ENCODE measurements at regions not wholly inside any gene's neighbourhood (a gene's known extent, or its start where the extent isn't known, plus 50 kb on each side); places are given as distances from the start of the nearest gene placed in this dataset.

DNA sequence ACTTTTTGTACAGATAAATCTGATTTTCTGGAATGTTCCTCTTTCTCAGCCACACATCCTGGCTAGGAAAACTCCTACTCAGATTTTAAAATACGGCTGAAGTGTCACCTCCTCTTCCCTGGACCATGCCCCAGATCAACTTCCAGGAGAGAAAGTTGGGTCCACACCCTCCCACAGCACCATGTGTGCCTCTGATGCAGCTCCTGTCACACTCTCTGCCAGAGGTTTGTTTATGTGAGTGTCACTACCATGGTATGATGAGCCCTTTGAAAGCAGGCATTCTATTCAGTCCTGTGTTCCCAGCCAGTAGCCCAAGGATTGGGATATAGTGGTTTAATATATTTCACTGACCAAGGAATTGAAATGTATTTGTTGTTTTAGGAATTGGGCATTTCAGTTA, 287.2 kb upstream of the ATP2B1 start:
- Histone ChIP-seq H3K27ac (no peak overlapping the region), H3K9me3 (no peaks in the 10 kb centered on the region), H3K4me3 (no peak overlapping the region), H3K4me1 (ENCODE audit: control insufficient read depth in 1 of 2, low read depth in 2 of 2) (peaks cover 0 to 2% of the 10 kb centered on the region in 2 donors), H3K36me3 (no peaks in the 10 kb centered on the region), H3K27me3 (replicated peaks; ENCODE audit: insufficient read depth) (no peaks in the 10 kb centered on the region)
- TF ChIP-seq, protein P1, sequence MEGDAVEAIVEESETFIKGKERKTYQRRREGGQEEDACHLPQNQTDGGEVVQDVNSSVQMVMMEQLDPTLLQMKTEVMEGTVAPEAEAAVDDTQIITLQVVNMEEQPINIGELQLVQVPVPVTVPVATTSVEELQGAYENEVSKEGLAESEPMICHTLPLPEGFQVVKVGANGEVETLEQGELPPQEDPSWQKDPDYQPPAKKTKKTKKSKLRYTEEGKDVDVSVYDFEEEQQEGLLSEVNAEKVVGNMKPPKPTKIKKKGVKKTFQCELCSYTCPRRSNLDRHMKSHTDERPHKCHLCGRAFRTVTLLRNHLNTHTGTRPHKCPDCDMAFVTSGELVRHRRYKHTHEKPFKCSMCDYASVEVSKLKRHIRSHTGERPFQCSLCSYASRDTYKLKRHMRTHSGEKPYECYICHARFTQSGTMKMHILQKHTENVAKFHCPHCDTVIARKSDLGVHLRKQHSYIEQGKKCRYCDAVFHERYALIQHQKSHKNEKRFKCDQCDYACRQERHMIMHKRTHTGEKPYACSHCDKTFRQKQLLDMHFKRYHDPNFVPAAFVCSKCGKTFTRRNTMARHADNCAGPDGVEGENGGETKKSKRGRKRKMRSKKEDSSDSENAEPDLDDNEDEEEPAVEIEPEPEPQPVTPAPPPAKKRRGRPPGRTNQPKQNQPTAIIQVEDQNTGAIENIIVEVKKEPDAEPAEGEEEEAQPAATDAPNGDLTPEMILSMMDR (IDR thresholded peaks at IDR 0.05) = no peak
- no peak for ATAC-seq (ENCODE audit: insufficient number of reproducible peaks, low FRiP score, low read depth)
- DNase-seq (ENCODE audit: low spot score) = no peak

DNA sequence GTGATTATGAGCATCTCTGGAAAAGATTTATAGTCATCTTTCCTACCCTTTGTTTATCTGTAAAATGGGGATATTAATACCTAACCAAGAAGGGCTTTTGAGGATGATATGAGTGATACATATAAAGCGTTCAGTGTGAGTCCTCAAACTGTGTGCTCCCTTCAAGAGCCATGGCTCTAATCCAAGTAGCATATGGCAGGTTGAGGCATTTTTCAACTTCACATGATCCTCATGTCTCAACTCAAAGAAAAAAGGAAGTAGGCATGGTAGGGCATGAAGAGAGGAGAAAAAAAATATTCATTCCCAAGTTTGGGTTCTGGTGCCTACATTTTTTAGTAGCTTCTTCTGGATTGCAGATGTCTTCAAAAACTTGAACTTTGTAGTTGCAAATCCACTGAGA, 286.3 kb upstream of the ATP2B1 start:
- H3K4me1 ChIP-seq (ENCODE audit: control insufficient read depth in 1 of 2, low read depth in 2 of 2) = peaks cover 0 to 2% of the 10 kb centered on the region in 2 donors
- no peak overlapping the region for H3K4me3 ChIP-seq
- H3K36me3 ChIP-seq = no peaks in the 10 kb centered on the region
- H3K27me3 ChIP-seq (replicated peaks; ENCODE audit: insufficient read depth) = no peaks in the 10 kb centered on the region
- H3K27ac ChIP-seq = no peak overlapping the region
- DNase-seq (ENCODE audit: low spot score) (no peak), ATAC-seq (ENCODE audit: insufficient number of reproducible peaks, low FRiP score, low read depth) (no peak)
- H3K9me3 ChIP-seq = no peaks in the 10 kb centered on the region
- TF ChIP-seq, protein P1 (IDR thresholded peaks at IDR 0.05) = no peak

DNA sequence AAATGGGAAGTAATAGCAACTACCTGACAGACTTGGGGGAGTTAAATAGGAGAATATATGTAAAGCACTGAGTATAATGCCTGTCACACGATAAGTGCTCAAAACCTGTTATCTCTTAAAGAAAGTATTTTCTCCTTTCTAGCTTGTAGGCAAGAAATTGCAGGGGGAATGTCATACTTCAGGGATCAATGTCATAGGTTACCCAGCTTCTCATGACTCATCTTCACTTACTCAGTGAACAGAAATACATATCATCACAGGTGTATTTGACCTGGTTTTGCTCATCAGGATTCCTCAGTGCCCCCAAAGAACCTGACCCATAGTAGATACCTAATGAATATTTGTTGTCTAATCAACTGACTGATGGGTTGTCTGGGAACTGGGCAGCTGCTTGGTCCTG, 285.0 kb upstream of the ATP2B1 start:
- Histone ChIP-seq H3K27me3 (replicated peaks; ENCODE audit: insufficient read depth) (no peaks in the 10 kb centered on the region), H3K4me1 (ENCODE audit: control insufficient read depth in 1 of 2, low read depth in 2 of 2) (no peaks in the 10 kb centered on the region), H3K36me3 (no peaks in the 10 kb centered on the region), H3K4me3 (no peak overlapping the region), H3K27ac (no peak overlapping the region), H3K9me3 (no peaks in the 10 kb centered on the region)
- DNase-seq (ENCODE audit: low spot score) (no peak), ATAC-seq (ENCODE audit: insufficient number of reproducible peaks, low FRiP score, low read depth) (no peak)
- TF ChIP-seq, protein P1 (IDR thresholded peaks at IDR 0.05) = no peak

DNA sequence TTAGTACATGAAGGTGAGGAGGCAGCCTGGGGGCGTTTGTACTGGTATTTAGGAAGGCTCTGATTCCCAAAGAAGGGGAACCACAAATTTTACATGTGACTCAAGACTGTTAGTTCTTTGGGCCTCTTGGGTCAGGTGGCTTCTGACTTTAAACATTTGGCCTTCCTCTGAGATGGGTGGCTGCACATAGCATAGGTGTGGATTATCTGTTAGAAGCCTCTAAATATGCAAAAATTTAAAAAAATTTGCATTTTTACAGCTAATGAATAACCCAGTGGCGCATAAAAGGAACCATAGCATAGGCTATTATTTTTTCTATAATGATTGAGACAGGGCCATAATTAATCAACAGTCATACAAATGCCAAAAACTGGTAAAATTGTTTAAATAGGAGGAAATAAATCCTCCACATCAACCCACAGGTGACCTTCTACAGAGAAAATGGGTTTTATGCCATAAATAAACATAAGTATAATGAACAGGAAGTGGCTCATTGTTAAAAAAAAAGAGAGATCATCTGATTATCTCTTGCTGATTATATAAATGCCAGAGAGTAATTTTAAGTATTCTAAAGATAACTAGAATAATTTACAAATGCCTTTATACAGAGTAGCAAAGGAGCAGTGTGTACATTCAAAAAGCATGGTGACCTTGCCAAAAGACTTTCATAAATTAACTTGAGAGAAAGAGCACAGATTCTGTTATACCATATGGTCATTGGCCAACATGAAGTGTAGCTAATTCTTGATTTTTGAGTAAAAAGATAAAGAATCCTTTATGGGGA, 284.2 kb upstream of the ATP2B1 start:
- Histone ChIP-seq H3K4me3 (no peak overlapping the region), H3K4me1 (ENCODE audit: control insufficient read depth in 1 of 2, low read depth in 2 of 2) (no peaks in the 10 kb centered on the region), H3K36me3 (no peaks in the 10 kb centered on the region), H3K27me3 (replicated peaks; ENCODE audit: insufficient read depth) (no peaks in the 10 kb centered on the region), H3K27ac (no peak overlapping the region), H3K9me3 (no peaks in the 10 kb centered on the region)
- DNase-seq (ENCODE audit: low spot score) (no peak), ATAC-seq (ENCODE audit: insufficient number of reproducible peaks, low FRiP score, low read depth) (no peak)
- TF ChIP-seq, protein P1 (IDR thresholded peaks at IDR 0.05) = no peak

DNA sequence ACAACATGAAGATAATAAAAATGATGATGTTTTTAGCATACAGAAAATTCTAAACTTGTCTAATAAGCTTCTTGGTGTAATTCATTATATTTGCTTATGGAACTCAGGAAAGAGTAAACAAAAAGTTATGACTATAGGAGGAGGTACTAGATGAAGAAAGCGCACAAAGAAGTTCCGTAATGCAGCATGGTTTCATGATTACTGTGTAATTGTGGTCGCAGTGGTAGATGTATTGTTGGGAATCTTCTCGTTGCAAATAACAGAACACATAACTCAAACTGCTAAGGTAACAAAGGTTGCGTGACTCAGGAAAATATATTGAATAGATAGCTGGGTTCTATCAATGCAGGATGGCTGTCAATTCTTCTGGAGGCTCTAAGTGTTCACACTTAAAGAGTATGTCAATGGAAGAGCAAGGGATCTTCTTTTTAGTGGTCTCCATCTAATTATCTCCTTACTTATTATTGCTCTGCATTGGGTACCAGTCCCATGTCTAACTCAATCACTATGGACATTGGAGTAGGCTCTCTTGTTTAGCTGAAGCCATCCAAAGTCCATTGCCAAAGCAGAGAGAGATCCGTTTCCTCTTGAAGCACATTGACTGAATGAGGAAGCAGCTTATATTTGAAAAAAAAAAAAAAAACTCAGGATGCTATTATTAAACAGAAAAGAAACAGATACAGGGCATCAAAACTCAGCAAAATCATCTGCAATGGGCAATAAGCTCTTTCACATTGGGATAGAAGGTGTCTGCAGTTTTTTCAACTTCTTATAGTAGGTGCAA, 283.4 kb upstream of the ATP2B1 start:
- TF ChIP-seq, protein P1 (IDR thresholded peaks at IDR 0.05) = no peak
- Histone ChIP-seq H3K27ac (no peak overlapping the region), H3K9me3 (no peaks in the 10 kb centered on the region), H3K4me1 (ENCODE audit: control insufficient read depth in 1 of 2, low read depth in 2 of 2) (no peaks in the 10 kb centered on the region), H3K36me3 (no peaks in the 10 kb centered on the region), H3K4me3 (no peak overlapping the region), H3K27me3 (replicated peaks; ENCODE audit: insufficient read depth) (no peaks in the 10 kb centered on the region)
- no peak for DNase-seq (ENCODE audit: low spot score)
- no peak for ATAC-seq (ENCODE audit: insufficient number of reproducible peaks, low FRiP score, low read depth)
